ENCODE measurements at regions not wholly inside any gene's neighbourhood (a gene's known extent, or its start where the extent isn't known, plus 50 kb on each side); places are given as distances from the start of the nearest gene placed in this dataset.
"Not testable (repeated sequence)": the region's sequence is repeated elsewhere in the genome, so short reads cannot be mapped to it uniquely, and the experiment has no call there.

DNA sequence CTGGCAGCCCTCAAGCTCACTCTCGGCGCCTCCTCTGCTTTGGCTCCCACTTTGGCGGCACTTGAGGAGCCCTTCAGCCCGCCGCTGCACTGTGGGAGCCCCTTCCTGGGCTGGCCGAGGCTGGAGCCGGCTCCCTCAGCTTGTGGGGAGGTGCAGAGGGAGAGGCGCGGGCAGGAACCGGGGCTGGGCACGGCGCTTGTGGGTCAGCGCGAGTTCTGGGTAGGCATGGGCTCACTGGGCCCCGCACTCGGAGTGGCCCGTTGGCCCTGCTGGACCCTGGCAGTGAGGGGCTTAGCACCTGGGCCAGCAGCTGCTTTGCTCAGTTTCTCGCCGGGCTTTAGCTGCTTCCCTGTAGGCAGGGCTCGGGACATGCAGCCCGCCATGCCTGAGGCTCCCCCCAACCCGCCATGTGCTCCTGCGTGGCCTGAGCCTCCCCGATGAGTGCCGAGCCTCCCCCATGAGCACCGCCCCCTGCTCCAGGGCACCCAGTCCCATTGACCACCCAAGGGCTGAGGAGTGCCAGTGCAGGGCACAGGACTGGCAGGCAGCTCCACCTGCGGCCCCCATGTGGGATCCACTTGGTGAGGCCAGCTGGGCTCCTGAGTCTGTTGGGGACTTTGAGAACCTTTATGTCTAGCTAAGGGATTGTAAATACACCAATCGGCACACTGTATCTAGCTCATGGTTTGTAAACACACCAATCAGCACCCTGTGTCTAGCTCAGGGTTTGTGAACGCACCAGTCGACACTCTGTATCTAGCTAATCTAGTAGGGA, 101.5 kb upstream of the DRD5 start:
- Histone ChIP-seq H3K9me3 (no peaks in the 10 kb centered on the region), H3K36me3 (no peaks in the 10 kb centered on the region), H3K4me3 (ENCODE audit: low read depth, low read length) (no peak overlapping the region), H3K27me3 (no peaks in the 10 kb centered on the region), H3K4me1 (no peaks in the 10 kb centered on the region)
- no peak for DNase-seq
- TF ChIP-seq, protein P1, sequence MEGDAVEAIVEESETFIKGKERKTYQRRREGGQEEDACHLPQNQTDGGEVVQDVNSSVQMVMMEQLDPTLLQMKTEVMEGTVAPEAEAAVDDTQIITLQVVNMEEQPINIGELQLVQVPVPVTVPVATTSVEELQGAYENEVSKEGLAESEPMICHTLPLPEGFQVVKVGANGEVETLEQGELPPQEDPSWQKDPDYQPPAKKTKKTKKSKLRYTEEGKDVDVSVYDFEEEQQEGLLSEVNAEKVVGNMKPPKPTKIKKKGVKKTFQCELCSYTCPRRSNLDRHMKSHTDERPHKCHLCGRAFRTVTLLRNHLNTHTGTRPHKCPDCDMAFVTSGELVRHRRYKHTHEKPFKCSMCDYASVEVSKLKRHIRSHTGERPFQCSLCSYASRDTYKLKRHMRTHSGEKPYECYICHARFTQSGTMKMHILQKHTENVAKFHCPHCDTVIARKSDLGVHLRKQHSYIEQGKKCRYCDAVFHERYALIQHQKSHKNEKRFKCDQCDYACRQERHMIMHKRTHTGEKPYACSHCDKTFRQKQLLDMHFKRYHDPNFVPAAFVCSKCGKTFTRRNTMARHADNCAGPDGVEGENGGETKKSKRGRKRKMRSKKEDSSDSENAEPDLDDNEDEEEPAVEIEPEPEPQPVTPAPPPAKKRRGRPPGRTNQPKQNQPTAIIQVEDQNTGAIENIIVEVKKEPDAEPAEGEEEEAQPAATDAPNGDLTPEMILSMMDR (IDR thresholded peaks at IDR 0.05; ENCODE audit: low read depth, low read length) = no peak

DNA sequence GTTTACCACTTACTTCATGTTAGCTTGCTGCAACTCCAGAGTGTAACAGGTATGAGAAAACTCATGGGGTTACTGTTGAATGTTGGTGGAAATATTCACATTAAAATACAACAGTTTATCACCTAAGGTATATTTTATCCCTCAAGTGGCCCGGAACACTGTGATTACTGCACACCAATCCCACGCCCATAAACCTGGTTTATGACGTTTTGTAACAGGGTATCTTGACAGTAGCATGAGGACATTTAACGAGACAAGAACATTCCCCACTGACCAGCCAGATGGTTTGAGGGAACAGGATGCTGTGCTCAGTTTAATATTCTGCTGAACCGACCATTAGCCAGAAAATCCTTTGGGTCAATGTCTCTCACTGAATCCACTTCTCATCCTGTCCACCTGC, 98.3 kb upstream of the DRD5 start:
- not testable (repeated sequence) for H3K4me1 ChIP-seq; H3K9me3 ChIP-seq; H3K4me3 ChIP-seq (ENCODE audit: low read depth, low read length); DNase-seq; H3K36me3 ChIP-seq; H3K27me3 ChIP-seq

DNA sequence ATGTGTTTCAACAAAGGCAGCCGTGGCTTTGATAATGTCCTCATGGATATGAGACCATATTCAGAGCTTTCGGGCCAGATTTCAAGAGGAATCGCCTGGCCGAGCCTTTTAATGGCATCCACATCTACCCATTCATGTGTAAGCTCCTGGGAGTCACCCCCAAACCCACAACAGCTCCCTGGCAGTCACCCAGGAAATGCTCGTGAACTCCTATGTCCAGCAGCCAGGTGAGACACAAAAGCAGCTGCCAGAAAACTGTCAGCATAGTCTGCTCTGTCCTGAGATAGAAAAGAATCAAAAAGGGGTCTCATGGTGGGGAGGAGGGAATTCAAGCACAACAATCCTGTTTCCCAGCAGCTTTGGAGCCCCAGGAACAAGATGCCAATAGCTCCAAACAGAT, 96.4 kb upstream of the DRD5 start:
- not testable (repeated sequence) for DNase-seq; H3K9me3 ChIP-seq; H3K27me3 ChIP-seq; H3K4me3 ChIP-seq (ENCODE audit: low read depth, low read length); H3K36me3 ChIP-seq; H3K4me1 ChIP-seq

DNA sequence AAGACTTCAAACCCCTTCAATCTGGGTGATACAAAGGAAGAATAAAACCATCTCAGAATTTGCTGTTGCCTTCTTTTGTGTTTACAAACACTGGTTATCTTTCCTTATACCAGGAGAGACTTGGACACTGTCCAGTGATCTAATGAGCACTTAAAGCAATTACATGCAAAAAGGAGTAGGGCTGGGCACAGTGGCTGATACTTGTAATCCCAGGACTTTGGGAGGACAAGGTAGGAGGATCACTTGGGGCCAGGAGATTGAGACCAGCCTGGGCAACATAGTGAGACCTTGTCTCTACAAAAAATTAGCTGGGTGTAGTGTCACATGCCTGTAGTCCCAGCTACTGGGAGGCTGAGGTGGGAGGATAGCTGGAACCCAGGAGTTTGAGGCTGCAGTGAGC, 95.7 kb upstream of the DRD5 start:
- Histone ChIP-seq H3K36me3 (no peaks in the 10 kb centered on the region), H3K4me1 (no peaks in the 10 kb centered on the region), H3K4me3 (ENCODE audit: low read depth, low read length) (no peak overlapping the region), H3K9me3 (no peaks in the 10 kb centered on the region), H3K27me3 (no peaks in the 10 kb centered on the region)
- no peak for DNase-seq
- TF ChIP-seq, protein P1 (IDR thresholded peaks at IDR 0.05; ENCODE audit: low read depth, low read length) = no peak

DNA sequence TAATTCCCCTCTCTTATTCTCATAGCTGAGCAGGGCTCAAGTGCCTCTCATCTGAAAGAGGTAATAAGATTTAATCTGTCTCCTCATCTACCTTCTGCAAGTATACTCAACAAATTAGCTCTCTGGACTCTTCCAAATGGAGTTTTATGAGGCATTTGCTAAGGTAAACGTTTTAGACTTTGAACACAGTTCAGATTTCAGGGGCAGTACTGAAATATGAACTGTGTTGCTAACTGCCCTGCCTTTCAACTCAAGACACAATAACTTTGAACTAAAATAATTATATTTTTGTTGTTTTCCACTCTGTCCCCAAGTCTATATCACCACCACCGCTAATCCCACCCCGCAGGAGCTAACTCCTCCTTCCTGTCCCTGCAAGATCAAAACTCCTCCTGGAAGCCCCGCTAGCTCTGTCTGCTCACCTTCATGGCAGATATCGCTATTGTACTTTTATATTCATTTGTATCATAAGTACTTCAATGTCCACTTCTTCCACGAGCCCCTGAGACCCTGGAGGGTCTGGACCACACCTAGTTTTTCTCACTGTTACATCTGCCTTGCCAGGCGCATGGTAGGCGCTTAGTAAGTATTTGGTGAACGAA, 90.7 kb upstream of the DRD5 start:
- not testable (repeated sequence) for H3K27me3 ChIP-seq, DNase-seq, H3K4me1 ChIP-seq, H3K36me3 ChIP-seq, H3K9me3 ChIP-seq
- peak overlapping the region; percentile 51 for H3K4me3 ChIP-seq (ENCODE audit: low read depth, low read length)

DNA sequence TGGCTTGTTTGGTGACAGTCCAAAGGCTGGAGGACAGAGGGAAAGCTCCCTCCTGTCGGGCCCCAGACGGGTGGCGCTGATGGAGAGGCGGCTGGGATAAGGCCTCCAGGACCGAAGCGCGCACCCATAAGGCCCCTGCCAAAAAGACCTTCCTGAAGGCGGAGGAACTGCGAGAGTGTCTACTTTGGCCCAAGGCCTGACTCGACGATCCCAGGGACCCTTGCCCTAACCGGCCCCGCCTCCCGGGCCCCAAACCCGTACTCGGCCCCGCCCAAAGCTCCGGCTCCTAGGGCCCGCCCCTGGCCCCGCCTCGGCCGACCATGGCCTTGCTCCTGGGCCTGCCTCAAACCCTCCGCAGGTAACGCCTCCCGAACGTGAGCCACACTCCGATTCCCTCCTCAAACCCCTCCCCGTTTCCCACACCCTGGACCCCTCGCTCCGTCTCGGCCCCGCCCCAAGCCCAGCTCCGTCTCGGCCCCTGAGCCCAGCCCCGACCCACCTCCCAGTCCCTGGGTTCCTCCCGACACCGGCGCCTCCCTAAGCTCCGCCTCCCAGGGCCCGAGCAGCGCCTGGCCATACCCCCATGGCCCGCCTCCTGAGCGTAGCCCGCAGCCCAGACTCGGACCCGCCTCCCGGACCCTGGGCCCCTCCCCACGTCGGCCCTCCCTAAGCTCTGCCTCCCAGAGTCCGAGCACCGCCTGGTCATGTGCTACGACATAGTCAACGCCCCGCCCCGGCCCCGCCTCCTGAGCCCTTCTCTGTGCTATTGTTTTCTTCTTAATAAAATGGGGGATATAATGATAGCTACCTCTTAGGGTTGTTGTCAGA, 90.0 kb upstream of the DRD5 start:
- Histone ChIP-seq H3K36me3 (no peaks in the 10 kb centered on the region), H3K27me3 (no peaks in the 10 kb centered on the region), H3K9me3 (no peaks in the 10 kb centered on the region), H3K4me3 (ENCODE audit: low read depth, low read length) (peak overlapping the region; percentile 51), H3K4me1 (no peaks in the 10 kb centered on the region)
- peak; percentile 95 for DNase-seq
- TF ChIP-seq, protein P1 (IDR thresholded peaks at IDR 0.05; ENCODE audit: low read depth, low read length) = no peak

DNA sequence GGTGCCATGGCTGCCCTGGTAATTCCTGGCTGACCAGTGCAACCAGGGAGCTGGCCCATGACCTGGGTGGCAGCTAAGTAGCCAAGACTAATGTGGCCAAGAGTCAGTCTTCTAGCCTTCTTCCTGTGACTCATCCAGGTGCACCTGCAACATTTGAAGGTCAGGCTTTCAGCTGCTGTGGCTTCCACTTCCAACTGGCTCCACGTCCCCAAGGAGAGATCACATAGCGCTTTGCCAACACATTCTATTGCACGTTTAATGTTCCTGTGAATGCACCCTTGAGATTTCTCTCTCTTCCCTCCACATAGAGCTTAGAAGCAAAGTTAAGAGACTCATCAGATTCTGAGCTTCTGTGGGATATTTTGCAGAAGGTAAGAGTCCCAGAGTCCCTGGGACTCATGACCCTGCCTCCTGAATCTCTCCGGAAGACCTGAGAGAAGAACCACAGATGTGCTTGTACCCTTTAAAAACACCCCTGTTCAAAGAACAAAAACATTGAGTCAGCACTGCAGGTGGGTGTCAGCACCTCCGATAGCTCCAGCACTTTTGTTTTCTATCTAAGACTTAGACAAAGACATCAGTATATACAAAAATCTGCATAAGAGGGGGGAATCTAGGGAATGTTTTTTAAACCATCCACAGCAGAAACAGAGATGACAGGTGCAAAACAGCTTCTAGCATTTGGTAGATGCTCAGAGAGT, 88.5 kb upstream of the DRD5 start:
- not testable (repeated sequence) for DNase-seq

DNA sequence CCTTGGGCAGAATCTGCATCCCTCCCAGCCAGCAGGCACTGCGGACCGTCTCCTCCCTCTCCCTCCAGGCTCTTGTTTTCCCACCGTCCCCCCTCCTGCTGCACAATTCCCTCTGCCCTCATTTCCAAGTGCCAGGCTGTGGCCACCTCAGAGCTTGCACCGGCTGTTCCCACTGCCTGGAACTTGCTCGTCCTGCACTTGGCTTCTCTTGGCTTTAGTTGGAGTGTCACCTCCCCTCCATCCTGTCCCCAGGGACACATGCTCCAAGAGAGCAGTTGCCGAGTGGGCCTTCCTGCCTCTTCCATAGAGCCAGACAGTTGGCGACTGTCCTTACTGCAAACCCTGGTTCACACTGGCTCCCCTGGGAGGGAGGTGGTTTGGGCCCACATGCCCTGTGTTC, 87.0 kb upstream of the DRD5 start:
- not testable (repeated sequence) for H3K4me3 ChIP-seq (ENCODE audit: low read depth, low read length); DNase-seq; H3K4me1 ChIP-seq; H3K9me3 ChIP-seq; H3K27me3 ChIP-seq; H3K36me3 ChIP-seq

More for the DNA sequence above, 88.5 kb upstream of the DRD5 start:
- H3K36me3 ChIP-seq; H3K4me1 ChIP-seq; H3K27me3 ChIP-seq; H3K4me3 ChIP-seq (ENCODE audit: low read depth, low read length); H3K9me3 ChIP-seq: not testable (repeated sequence)

DNA sequence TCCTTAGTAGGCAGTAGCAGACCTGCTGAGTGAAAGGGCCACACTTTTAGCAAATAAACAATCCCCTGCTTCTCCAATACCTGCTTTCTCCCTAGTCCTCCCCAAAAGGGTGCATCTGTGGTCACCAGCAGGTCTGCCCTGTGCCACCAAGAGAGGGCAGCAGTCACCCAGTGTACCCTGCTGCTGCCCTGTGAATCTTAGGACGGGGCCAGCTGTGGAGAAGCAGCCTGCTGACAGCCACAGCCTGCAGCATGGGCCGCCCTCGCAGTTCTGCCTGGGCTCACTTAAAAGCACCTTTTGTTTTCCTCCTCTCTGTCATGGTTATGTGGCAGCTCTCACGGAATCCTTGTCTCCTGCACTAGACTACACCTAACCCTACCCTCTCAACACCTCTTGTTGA, 85.4 kb upstream of the DRD5 start:
- peak; percentile 28 for DNase-seq

DNA sequence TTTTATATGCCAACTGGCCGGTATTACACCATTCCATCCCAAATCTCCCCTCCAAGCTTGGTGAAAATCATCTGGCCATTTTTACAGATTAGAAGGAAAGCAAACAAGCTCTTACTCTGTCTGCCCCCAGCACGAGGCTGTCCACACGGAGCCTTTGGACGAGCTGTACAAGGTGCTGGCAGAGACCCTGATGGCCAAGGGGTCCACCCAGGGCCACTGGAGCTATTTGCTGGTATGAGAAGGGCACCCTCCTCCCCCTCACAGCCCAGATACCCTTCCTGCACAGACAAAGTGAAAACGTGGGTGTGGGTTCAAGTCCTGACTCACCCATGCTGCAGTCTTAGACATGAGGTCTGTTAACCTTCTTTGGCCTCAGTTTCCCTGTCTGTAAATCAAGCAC, 84.9 kb upstream of the DRD5 start:
- not testable (repeated sequence) for H3K4me3 ChIP-seq (ENCODE audit: low read depth, low read length); H3K9me3 ChIP-seq; H3K27me3 ChIP-seq; DNase-seq; H3K36me3 ChIP-seq; H3K4me1 ChIP-seq

More for the DNA sequence above, 85.4 kb upstream of the DRD5 start:
- not testable (repeated sequence) for H3K4me1 ChIP-seq; H3K36me3 ChIP-seq; H3K4me3 ChIP-seq (ENCODE audit: low read depth, low read length); H3K27me3 ChIP-seq; H3K9me3 ChIP-seq

DNA sequence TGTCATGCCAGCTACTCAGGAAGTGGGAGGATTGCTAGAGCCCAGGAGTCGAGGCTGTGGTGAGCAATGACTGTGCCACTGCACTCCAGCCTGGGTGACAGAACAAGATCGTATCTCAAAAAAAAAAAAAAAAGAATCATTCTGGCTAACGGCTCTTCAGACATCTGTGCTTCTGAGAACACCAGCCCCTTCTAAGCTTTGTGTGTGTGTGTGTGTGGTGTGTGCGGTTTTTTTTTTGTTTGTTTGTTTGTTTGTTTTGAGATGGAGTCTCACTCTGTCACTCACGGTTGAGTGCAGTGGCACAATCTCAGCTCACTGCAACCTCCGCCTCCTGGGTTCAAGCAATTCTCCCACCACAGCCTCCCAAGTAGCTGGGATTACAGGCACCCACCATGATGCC, 79.4 kb upstream of the DRD5 start:
- not testable (repeated sequence) for DNase-seq; H3K4me3 ChIP-seq (ENCODE audit: low read depth, low read length); H3K4me1 ChIP-seq

DNA sequence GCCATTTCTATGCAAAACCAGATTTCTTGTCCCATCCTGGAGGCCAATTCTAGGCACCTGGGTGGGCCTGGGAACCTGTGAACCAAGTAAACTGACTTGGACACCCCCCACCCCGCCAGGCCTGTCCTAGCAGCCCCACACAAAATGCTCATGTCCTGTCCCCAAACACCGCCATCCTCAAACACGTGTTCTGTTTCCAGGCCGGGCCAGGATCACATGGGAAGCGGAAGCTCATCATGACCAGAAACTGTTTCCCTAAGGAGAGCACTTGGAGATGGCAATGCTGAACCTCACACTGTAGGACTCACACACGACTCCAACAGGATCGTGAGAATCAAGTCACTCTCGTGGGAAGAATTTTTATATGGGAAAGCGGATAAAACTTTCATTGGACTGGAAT, 78.7 kb upstream of the DRD5 start:
- H3K36me3 ChIP-seq; H3K4me1 ChIP-seq; DNase-seq; H3K9me3 ChIP-seq; H3K27me3 ChIP-seq; H3K4me3 ChIP-seq (ENCODE audit: low read depth, low read length): not testable (repeated sequence)

More for the DNA sequence above, 79.4 kb upstream of the DRD5 start:
- H3K27me3 ChIP-seq, H3K9me3 ChIP-seq, H3K36me3 ChIP-seq: not testable (repeated sequence)

All from BE2C (cell line).